GM23338 (cell line): ENCODE measurements at regions not wholly inside any gene's neighbourhood (a gene's known extent, or its start where the extent isn't known, plus 50 kb on each side); places are given as distances from the start of the nearest gene placed in this dataset.

ENCODE experiments used
- CREB1 ChIP-seq: fragments of 250-450 bp; sonication (Bioruptor Pico); IDR thresholded peaks from 2 replicates; pipeline ENCODE4 v1.5.0; 2020; ENCODE audit warnings: low read depth, mild to moderate bottlenecking, moderate library complexity
- EZH2 ChIP-seq: fragments of 200-600 bp; sonication (generic); IDR thresholded peaks from one replicate; pipeline ENCODE4 v1.8.0; 2017; ENCODE audit warnings: antibody characterized with exemption, mild to moderate bottlenecking, low read depth; ENCODE audit not compliant: unreplicated experiment
- NANOG ChIP-seq: IDR thresholded peaks from 2 replicates; pipeline ENCODE4 v1.6.1; 2016; ENCODE audit warnings: antibody characterized with exemption, borderline replicate concordance
- REST ChIP-seq: IDR thresholded peaks from one replicate; pipeline ENCODE4 v1.6.1; 2018; ENCODE audit warnings: antibody characterized with exemption; ENCODE audit not compliant: unreplicated experiment
- STAT1 ChIP-seq: IDR thresholded peaks from one replicate; pipeline ENCODE4 v1.6.1; 2016; ENCODE audit warnings: antibody characterized with exemption; ENCODE audit not compliant: unreplicated experiment
- ZNF114 ChIP-seq: fragments of 250-450 bp; sonication (Bioruptor Pico); IDR thresholded peaks from 2 replicates; pipeline ENCODE4 v1.5.0; 2020; ENCODE audit warnings: mild to moderate bottlenecking, moderate library complexity
- ZNF331 ChIP-seq: fragments of 250-450 bp; sonication (Bioruptor Pico); IDR thresholded peaks from 2 replicates; pipeline ENCODE4 v1.5.0; 2020; ENCODE audit warnings: low read depth, mild to moderate bottlenecking, moderate library complexity
- ZNF462 ChIP-seq: fragments of 250-450 bp; sonication (Bioruptor Pico); IDR thresholded peaks from 2 replicates; pipeline ENCODE4 v1.5.0; 2020; ENCODE audit warnings: mild to moderate bottlenecking, moderate library complexity

GRCh38 chr5:96244696-96245095 is 188.4 kb downstream of the PCSK1 start (continued):
- no peak for TF ChIP-seq REST
- no peak for TF ChIP-seq ZNF331 (CRISPR knock-in tag)
- TF ChIP-seq NANOG: no peak
- no peak for TF ChIP-seq ZNF462
- no peak for TF ChIP-seq ZNF114 (CRISPR knock-in tag)
- no peak for TF ChIP-seq EZH2
- TF ChIP-seq CREB1 (CRISPR knock-in tag): no peak
- no peak for TF ChIP-seq STAT1
